ENCODE measurements at regions not wholly inside any gene's neighbourhood (a gene's known extent, or its start where the extent isn't known, plus 50 kb on each side); places are given as distances from the start of the nearest gene placed in this dataset.
"Not testable (repeated sequence)": the region's sequence is repeated elsewhere in the genome, so short reads cannot be mapped to it uniquely, and the experiment has no call there.

DNA sequence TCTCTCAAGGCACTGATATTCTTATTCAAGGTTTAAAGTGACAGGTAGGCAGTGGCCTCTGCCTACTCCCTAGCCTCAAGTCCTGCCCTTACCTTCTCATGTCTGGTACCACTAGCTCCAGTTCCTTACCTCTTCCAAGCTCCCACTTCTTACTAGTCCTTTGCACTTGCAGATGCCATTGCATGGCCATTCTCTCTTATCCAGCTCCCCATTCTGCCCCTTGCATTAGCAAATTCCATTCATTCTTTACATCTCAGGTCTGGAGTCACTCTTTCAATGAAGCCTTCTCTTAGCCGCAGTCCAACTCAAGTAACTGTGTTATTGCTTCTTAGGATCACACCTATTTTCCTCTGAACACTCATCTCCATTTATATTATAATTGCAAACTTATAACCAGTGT is 807.1 kb downstream of the EDEM1 start:
- TF ChIP-seq, protein P1, sequence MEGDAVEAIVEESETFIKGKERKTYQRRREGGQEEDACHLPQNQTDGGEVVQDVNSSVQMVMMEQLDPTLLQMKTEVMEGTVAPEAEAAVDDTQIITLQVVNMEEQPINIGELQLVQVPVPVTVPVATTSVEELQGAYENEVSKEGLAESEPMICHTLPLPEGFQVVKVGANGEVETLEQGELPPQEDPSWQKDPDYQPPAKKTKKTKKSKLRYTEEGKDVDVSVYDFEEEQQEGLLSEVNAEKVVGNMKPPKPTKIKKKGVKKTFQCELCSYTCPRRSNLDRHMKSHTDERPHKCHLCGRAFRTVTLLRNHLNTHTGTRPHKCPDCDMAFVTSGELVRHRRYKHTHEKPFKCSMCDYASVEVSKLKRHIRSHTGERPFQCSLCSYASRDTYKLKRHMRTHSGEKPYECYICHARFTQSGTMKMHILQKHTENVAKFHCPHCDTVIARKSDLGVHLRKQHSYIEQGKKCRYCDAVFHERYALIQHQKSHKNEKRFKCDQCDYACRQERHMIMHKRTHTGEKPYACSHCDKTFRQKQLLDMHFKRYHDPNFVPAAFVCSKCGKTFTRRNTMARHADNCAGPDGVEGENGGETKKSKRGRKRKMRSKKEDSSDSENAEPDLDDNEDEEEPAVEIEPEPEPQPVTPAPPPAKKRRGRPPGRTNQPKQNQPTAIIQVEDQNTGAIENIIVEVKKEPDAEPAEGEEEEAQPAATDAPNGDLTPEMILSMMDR (IDR thresholded peaks at IDR 0.05; ENCODE audit: insufficient read depth, low read depth, low read length), result no peak
- POLR2A ChIA-PET, result no interaction called here

DNA sequence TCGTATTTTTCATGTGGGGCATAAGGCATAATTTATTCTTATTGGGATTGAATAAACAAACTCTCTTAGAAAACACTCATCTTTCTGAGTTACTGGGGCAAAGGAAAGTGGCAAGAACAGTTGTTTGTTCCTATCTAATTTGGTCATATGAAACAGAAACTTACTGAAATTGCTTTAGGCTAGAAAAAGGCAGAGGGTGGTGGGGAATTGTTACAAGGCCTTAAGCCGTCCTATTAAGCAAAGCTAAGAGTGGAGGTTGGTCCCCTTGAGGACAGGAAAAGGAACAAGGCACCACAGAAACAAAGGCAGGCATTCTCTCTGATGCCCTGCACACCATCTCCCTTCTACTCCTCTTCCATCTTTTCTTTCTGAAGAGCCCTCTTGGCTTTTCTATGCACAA is 830.9 kb downstream of the EDEM1 start:
- DNase-seq (ENCODE audit: low read depth), result no peak
- TF ChIP-seq, protein P1 (IDR thresholded peaks at IDR 0.05; ENCODE audit: insufficient read depth, low read depth, low read length), result no peak
- no peak overlapping the region for H3K4me3 ChIP-seq (ENCODE audit: low read depth, low read length)
- POLR2A ChIA-PET, result no interaction called here
- CTCF ChIA-PET, result no interaction called here
- H3K36me3 ChIP-seq (ENCODE audit: control insufficient read depth, insufficient read depth, low read length), result no peaks in the 10 kb centered on the region
- no peaks in the 10 kb centered on the region for H3K27me3 ChIP-seq (ENCODE audit: control insufficient read depth, insufficient read depth, low read length)

More for the DNA sequence above, 807.1 kb downstream of the EDEM1 start:
- no peak for DNase-seq (ENCODE audit: low read depth)
- H3K27me3 ChIP-seq (ENCODE audit: control insufficient read depth, insufficient read depth, low read length), result no peaks in the 10 kb centered on the region
- no peaks in the 10 kb centered on the region for H3K36me3 ChIP-seq (ENCODE audit: control insufficient read depth, insufficient read depth, low read length)
- H3K4me3 ChIP-seq (ENCODE audit: low read depth, low read length), result no peak overlapping the region
- CTCF ChIA-PET, result no interaction called here

DNA sequence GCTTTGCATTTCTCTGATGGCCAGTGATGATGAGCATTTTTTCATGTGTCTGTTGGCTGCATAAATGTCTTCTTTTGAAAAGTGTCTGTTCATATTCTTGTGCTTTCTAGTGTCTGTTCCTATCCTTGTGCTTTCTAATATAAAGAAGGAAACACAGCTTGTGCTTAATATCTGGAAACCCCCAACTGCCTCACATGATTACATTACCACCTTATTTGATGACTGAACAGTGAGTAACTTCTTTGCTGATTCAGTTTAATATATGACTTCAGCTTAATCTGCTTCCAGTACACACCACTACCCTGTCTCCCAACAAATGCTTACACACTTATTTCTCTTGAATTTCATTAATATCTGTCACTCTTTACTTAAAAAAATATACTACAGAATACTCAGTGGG is 835.1 kb downstream of the EDEM1 start:
- no peak for DNase-seq (ENCODE audit: low read depth)
- ChIA-PET CTCF (no interaction called here), POLR2A (no interaction called here)
- Histone ChIP-seq H3K27me3 (ENCODE audit: control insufficient read depth, insufficient read depth, low read length) (no peaks in the 10 kb centered on the region), H3K36me3 (ENCODE audit: control insufficient read depth, insufficient read depth, low read length) (no peaks in the 10 kb centered on the region), H3K4me3 (ENCODE audit: low read depth, low read length) (no peak overlapping the region)
- TF ChIP-seq, protein P1 (IDR thresholded peaks at IDR 0.05; ENCODE audit: insufficient read depth, low read depth, low read length), result no peak

GRCh38 chr3:6025032-6025431 is 835.9 kb upstream of the GRM7 start:
- CTCF ChIA-PET, result no interaction called here

DNA sequence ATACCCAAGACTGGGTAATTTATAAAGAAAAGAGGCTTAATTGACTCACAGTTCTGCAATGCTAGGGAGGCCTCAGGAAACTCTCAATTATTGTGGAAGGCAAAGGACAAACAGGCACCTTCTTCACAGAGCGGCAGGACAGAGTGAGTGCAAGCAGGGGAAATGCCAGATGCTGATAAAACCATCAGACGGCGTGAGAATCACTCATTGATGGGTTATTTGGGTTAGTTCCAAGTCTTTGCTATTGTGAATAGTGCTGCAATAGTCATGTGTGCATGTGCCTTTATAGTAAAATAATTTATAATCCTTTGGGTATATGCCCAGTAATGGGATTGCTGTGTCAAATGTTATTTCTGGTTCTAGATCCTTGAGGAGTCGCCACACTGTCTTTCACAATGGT is 830.3 kb upstream of the GRM7 start:
- H3K27me3 ChIP-seq (ENCODE audit: control insufficient read depth, insufficient read depth, low read length); POLR2A ChIA-PET; DNase-seq (ENCODE audit: low read depth); CTCF ChIA-PET; H3K4me3 ChIP-seq (ENCODE audit: low read depth, low read length); H3K36me3 ChIP-seq (ENCODE audit: control insufficient read depth, insufficient read depth, low read length): not testable (repeated sequence)

More at GRCh38 chr3:6025032-6025431, 835.9 kb upstream of the GRM7 start:
- H3K27me3 ChIP-seq (ENCODE audit: control insufficient read depth, insufficient read depth, low read length), result no peaks in the 10 kb centered on the region
- no peak overlapping the region for H3K4me3 ChIP-seq (ENCODE audit: low read depth, low read length)
- no peaks in the 10 kb centered on the region for H3K36me3 ChIP-seq (ENCODE audit: control insufficient read depth, insufficient read depth, low read length)
- POLR2A ChIA-PET, result no interaction called here
- TF ChIP-seq, protein P1 (IDR thresholded peaks at IDR 0.05; ENCODE audit: insufficient read depth, low read depth, low read length), result no peak
- DNase-seq (ENCODE audit: low read depth), result no peak

GRCh38 chr3:6035626-6036025 is 825.3 kb upstream of the GRM7 start:
- Histone ChIP-seq H3K36me3 (ENCODE audit: control insufficient read depth, insufficient read depth, low read length) (no peaks in the 10 kb centered on the region), H3K4me3 (ENCODE audit: low read depth, low read length) (no peak overlapping the region), H3K27me3 (ENCODE audit: control insufficient read depth, insufficient read depth, low read length) (no peaks in the 10 kb centered on the region)
- TF ChIP-seq, protein P1 (IDR thresholded peaks at IDR 0.05; ENCODE audit: insufficient read depth, low read depth, low read length), result no peak
- ChIA-PET CTCF (no interaction called here), POLR2A (no interaction called here)
- no peak for DNase-seq (ENCODE audit: low read depth)

Data from BJ (cell line).